Parathyroid adenoma (tissue), 2 donors: ENCODE measurements at regions not wholly inside any gene's neighbourhood (a gene's known extent, or its start where the extent isn't known, plus 50 kb on each side); places are given as distances from the start of the nearest gene placed in this dataset.

Source experiments
- H2AFZ ChIP-seq: fragments of 300-600 bp; sonication (generic); one replicate; pipeline ENCODE4 v1.7.0; 2017; ENCODE audit warnings: antibody characterized with exemption, mild to moderate bottlenecking
- H3K27ac ChIP-seq: fragments of 300-600 bp; sonication (generic); one replicate; pipeline ENCODE4 v1.7.0; 2017
- H3K27me3 ChIP-seq: fragments of 300-600 bp; sonication (generic); one replicate; pipeline ENCODE4 v1.7.0; 2017; ENCODE audit warnings: low read length; ENCODE audit not compliant: control insufficient read depth, insufficient read depth
- H3K36me3 ChIP-seq: fragments of 300-600 bp; sonication (generic); one replicate; pipeline ENCODE4 v1.7.0; 2017; ENCODE audit warnings: low read length; ENCODE audit not compliant: control insufficient read depth, insufficient read depth
- H3K4me1 ChIP-seq: fragments of 300-600 bp; sonication (generic); one replicate; pipeline ENCODE4 v1.7.0; 2017; ENCODE audit warnings: control low read depth
- H3K4me2 ChIP-seq: fragments of 300-600 bp; sonication (generic); one replicate; pipeline ENCODE4 v1.7.0; 2017; ENCODE audit warnings: low read length
- H3K4me3 ChIP-seq: fragments of 300-600 bp; sonication (generic); one replicate; pipeline ENCODE4 v1.7.0; 2017; ENCODE audit warnings: low read depth, low read length
- H3K79me2 ChIP-seq: fragments of 300-600 bp; sonication (generic); one replicate; pipeline ENCODE4 v1.7.0; 2017; ENCODE audit warnings: control low read depth
- H3K9ac ChIP-seq: fragments of 300-600 bp; sonication (generic); one replicate; pipeline ENCODE4 v1.7.0; 2017; ENCODE audit warnings: mild to moderate bottlenecking
- H3K9me3 ChIP-seq: fragments of 300-600 bp; sonication (generic); one replicate; pipeline ENCODE4 v1.7.0; 2017; ENCODE audit warnings: low read length; ENCODE audit not compliant: control insufficient read depth
- CTCF ChIP-seq: fragments of 300-600 bp; sonication (generic); IDR thresholded peaks from one replicate; pipeline ENCODE4 v1.7.0; 2017; ENCODE audit warnings: antibody characterized with exemption, mild to moderate bottlenecking
- donor health status: primary hyperparathyroidism.

DNA sequence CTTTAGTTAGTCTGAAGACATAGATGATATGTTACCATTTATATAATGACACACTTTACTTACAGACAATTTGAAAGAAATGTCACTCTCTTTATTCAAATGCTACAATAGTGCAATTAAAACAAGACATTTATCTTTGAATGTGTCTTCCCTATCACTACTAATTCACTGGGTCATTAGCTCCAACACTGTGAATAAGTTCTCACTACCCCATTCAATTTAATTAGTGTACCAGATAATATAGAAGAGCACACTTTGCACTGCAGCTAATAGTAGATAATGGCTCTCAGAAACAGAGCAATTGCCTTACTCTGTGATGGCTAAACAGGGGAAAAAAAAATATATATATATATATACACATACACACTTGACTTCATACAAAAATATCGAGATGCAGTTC, 497.0 kb downstream of the DTWD2 start:
- no peak overlapping the region for H3K27ac ChIP-seq
- H3K79me2 ChIP-seq = no peaks in the 10 kb centered on the region
- TF ChIP-seq CTCF = no peak
- no peaks in the 10 kb centered on the region for H3K4me1 ChIP-seq
- no peak overlapping the region for H3K4me3 ChIP-seq
- no peak overlapping the region for H3K9ac ChIP-seq
- no peaks in the 10 kb centered on the region for H3K36me3 ChIP-seq
- H3K9me3 ChIP-seq = no peaks in the 10 kb centered on the region
- H3K4me2 ChIP-seq = no peak overlapping the region
- H3K27me3 ChIP-seq = no peaks in the 10 kb centered on the region
- no peak overlapping the region for H2AFZ ChIP-seq

GRCh38 chr5:118486647-118487225, 501.6 kb downstream of the DTWD2 start:
- H3K36me3 ChIP-seq = no peaks in the 10 kb centered on the region
- no peak for TF ChIP-seq CTCF
- H2AFZ ChIP-seq = no peak overlapping the region
- no peaks in the 10 kb centered on the region for H3K4me1 ChIP-seq
- H3K79me2 ChIP-seq = no peaks in the 10 kb centered on the region
- no peak overlapping the region for H3K9ac ChIP-seq
- no peaks in the 10 kb centered on the region for H3K9me3 ChIP-seq
- no peaks in the 10 kb centered on the region for H3K27me3 ChIP-seq
- no peak overlapping the region for H3K4me3 ChIP-seq
- H3K4me2 ChIP-seq = no peak overlapping the region
- no peak overlapping the region for H3K27ac ChIP-seq

DNA sequence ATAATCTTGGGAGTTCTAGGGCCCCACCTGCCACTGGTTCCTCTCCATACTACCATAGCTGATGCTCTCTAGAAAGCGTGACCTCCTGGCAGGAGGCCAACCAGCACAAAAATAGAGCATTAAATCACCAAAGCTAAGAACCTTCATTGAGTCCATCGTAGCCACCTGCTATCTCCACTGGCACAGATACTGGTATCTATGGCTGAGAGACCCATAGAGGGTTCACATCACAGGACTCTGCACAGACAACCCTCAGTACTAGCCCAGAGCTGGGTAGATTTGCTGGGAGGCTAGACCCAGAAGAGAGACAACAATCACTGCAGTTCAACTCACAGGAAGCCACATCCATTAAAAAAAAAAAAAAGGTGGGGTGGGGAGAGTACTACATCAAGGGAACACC, 509.1 kb downstream of the DTWD2 start:
- Histone ChIP-seq H3K4me2 (no peak overlapping the region), H3K4me1 (no peaks in the 10 kb centered on the region), H3K4me3 (no peak overlapping the region), H3K9ac (no peak overlapping the region), H3K27me3 (no peaks in the 10 kb centered on the region), H2AFZ (no peak overlapping the region), H3K27ac (no peak overlapping the region), H3K79me2 (no peaks in the 10 kb centered on the region), H3K36me3 (no peaks in the 10 kb centered on the region), H3K9me3 (no peaks in the 10 kb centered on the region)
- TF ChIP-seq CTCF = no peak

DNA sequence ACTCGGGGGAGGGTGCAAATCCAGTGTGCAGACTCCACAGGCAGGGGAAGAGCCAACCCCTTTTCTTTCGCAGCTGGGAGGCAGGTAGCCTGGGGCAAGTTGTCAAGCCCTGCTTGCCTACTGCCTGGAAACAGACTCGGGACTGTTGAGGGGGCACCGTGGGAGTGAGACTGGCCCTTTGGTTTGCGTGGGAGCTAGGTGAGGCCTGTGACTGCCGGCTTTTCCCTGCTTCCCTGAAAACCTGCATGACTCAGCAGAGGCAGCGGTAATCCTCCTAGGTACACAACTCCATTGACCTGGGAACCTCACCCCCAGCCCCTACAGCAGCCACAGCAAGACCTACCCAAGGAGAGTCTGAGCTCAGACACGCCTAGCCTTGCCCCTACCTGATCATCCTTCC, 509.5 kb downstream of the DTWD2 start:
- H3K4me3 ChIP-seq = no peak overlapping the region
- TF ChIP-seq CTCF = no peak
- no peak overlapping the region for H3K27ac ChIP-seq
- no peaks in the 10 kb centered on the region for H3K79me2 ChIP-seq
- H3K27me3 ChIP-seq = no peaks in the 10 kb centered on the region
- no peak overlapping the region for H2AFZ ChIP-seq
- H3K4me1 ChIP-seq = no peaks in the 10 kb centered on the region
- H3K9ac ChIP-seq = no peak overlapping the region
- no peaks in the 10 kb centered on the region for H3K36me3 ChIP-seq
- no peak overlapping the region for H3K4me2 ChIP-seq
- H3K9me3 ChIP-seq = no peaks in the 10 kb centered on the region

- H3K4me3 ChIP-seq = no peak overlapping the region
- no peaks in the 10 kb centered on the region for H3K4me1 ChIP-seq
- no peaks in the 10 kb centered on the region for H3K36me3 ChIP-seq
- H3K9me3 ChIP-seq = no peaks in the 10 kb centered on the region
- H3K27me3 ChIP-seq = no peaks in the 10 kb centered on the region
- H3K79me2 ChIP-seq = no peaks in the 10 kb centered on the region
- no peak overlapping the region for H3K27ac ChIP-seq
- no peak overlapping the region for H3K9ac ChIP-seq
- no peak overlapping the region for H2AFZ ChIP-seq
- no peak overlapping the region for H3K4me2 ChIP-seq
- TF ChIP-seq CTCF = no peak
Measured at GRCh38 chr5:118468085-118468484, 520.3 kb downstream of the DTWD2 start.
